ENCODE measurements at regions not wholly inside any gene's neighbourhood (a gene's known extent, or its start where the extent isn't known, plus 50 kb on each side); places are given as distances from the start of the nearest gene placed in this dataset.

DNA sequence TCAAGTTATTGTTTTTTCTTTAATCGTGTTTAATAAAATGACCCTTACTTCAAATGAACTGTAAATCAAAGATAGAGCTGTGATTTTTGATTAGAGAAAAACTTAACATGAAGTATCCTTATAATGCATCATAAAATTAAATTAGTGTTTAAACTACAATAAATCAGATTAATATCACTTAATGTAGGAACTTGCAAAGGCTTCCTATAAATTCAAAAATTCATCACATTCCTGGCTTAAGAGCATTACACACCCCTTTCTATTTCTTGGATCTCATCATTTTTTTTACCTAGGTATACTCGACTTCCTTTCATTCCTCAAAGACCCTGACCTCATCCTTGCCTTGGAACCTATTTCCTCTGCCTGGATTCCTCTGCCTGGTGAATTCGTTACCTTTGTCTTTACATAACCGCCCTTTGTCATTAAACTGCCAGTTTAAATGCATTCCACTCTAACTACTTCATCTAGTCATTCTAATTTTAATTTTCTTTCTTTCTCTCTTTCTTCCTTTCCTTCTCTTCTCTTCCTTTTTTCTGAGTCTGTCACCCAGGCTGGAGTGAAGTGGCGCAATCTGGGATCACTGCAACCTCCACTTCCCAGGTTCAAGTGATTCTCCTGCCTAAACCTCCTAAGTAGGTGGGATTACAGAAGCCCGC is 1244.5 kb downstream of the OTOL1 start:
- Histone ChIP-seq H3K36me3 (replicated peaks in 1 of 2) (no peaks in the 10 kb centered on the region), H3K27me3 (no peaks in the 10 kb centered on the region), H3K27ac (no peak overlapping the region), H3K9me3 (replicated peaks in 1 of 3) (no peaks in the 10 kb centered on the region), H3K4me3 (no peak overlapping the region), H3K4me1 (replicated peaks in 1 of 2) (no peaks in the 10 kb centered on the region)
- DNase-seq = no peak
- intact Hi-C loops (cut with DNase I) = no loop called here
- WGBS, 4 donors = 74 to 78% (median 78%) methylated on average over 6 of the region's 6 CpGs
- TF ChIP-seq, protein P1, sequence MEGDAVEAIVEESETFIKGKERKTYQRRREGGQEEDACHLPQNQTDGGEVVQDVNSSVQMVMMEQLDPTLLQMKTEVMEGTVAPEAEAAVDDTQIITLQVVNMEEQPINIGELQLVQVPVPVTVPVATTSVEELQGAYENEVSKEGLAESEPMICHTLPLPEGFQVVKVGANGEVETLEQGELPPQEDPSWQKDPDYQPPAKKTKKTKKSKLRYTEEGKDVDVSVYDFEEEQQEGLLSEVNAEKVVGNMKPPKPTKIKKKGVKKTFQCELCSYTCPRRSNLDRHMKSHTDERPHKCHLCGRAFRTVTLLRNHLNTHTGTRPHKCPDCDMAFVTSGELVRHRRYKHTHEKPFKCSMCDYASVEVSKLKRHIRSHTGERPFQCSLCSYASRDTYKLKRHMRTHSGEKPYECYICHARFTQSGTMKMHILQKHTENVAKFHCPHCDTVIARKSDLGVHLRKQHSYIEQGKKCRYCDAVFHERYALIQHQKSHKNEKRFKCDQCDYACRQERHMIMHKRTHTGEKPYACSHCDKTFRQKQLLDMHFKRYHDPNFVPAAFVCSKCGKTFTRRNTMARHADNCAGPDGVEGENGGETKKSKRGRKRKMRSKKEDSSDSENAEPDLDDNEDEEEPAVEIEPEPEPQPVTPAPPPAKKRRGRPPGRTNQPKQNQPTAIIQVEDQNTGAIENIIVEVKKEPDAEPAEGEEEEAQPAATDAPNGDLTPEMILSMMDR (IDR thresholded peaks at IDR 0.05) = no peak
- TF ChIP-seq POLR2A (IDR thresholded peaks at IDR 0.05) = no peak

GRCh38 chr3:162742159-162742717 is 1245.6 kb downstream of the OTOL1 start:
- Histone ChIP-seq H3K9me3 (replicated peaks in 1 of 3) (no peaks in the 10 kb centered on the region), H3K27ac (no peak overlapping the region), H3K36me3 (replicated peaks in 1 of 2) (no peaks in the 10 kb centered on the region), H3K4me1 (replicated peaks in 1 of 2) (no peaks in the 10 kb centered on the region), H3K27me3 (no peaks in the 10 kb centered on the region), H3K4me3 (no peak overlapping the region)
- intact Hi-C loops (cut with DNase I) = no loop called here
- no peak for DNase-seq
- 65 to 83% (median 74%) methylated on average over 4 of the region's 4 CpGs for WGBS, 4 donors
- TF ChIP-seq, protein P1 (IDR thresholded peaks at IDR 0.05) = no peak
- no peak for TF ChIP-seq POLR2A (IDR thresholded peaks at IDR 0.05)

- no peaks in the 10 kb centered on the region for H3K9me3 ChIP-seq (replicated peaks in 1 of 3)
- intact Hi-C loops (cut with DNase I) = no loop called here
- H3K27me3 ChIP-seq = no peaks in the 10 kb centered on the region
- H3K4me3 ChIP-seq = no peak overlapping the region
- no peak overlapping the region for H3K27ac ChIP-seq
- no peak for DNase-seq
- no peaks in the 10 kb centered on the region for H3K36me3 ChIP-seq (replicated peaks in 1 of 2)
- no peak for TF ChIP-seq POLR2A (IDR thresholded peaks at IDR 0.05)
- TF ChIP-seq, protein P1 (IDR thresholded peaks at IDR 0.05) = no peak
- no peaks in the 10 kb centered on the region for H3K4me1 ChIP-seq (replicated peaks in 1 of 2)
Observed at GRCh38 chr3:162743091-162743490, 1246.5 kb downstream of the OTOL1 start.

- DNase-seq = no peak
- no peak overlapping the region for H3K4me3 ChIP-seq
- intact Hi-C loops (cut with DNase I) = no loop called here
- H3K9me3 ChIP-seq (replicated peaks in 1 of 3) = no peaks in the 10 kb centered on the region
- no peak overlapping the region for H3K27ac ChIP-seq
- H3K4me1 ChIP-seq (replicated peaks in 1 of 2) = no peaks in the 10 kb centered on the region
- H3K36me3 ChIP-seq (replicated peaks in 1 of 2) = no peaks in the 10 kb centered on the region
- TF ChIP-seq, protein P1 (IDR thresholded peaks at IDR 0.05) = no peak
- H3K27me3 ChIP-seq = no peaks in the 10 kb centered on the region
- 72 to 91% (median 75%) methylated on average over 2 of the region's 2 CpGs for WGBS, 4 donors
Observed at GRCh38 chr3:162760789-162761188, 1264.2 kb downstream of the OTOL1 start.
